GM19239 (cell line): ENCODE measurements at regions not wholly inside any gene's neighbourhood (a gene's known extent, or its start where the extent isn't known, plus 50 kb on each side); places are given as distances from the start of the nearest gene placed in this dataset.
"Not testable (repeated sequence)": the region's sequence is repeated elsewhere in the genome, so short reads cannot be mapped to it uniquely, and the experiment has no call there.

Source experiments
- DNase-seq: peaks from one replicate; pipeline ENCODE4 v3.0.0; 2011; ENCODE audit warnings: low spot score; ENCODE audit not compliant: insufficient read length
- FAIRE-seq: peaks from 2 replicates; lab custom pipeline; 2011; peaks lifted over from hg19 to GRCh38; lab: Jason Lieb, UNC

DNA sequence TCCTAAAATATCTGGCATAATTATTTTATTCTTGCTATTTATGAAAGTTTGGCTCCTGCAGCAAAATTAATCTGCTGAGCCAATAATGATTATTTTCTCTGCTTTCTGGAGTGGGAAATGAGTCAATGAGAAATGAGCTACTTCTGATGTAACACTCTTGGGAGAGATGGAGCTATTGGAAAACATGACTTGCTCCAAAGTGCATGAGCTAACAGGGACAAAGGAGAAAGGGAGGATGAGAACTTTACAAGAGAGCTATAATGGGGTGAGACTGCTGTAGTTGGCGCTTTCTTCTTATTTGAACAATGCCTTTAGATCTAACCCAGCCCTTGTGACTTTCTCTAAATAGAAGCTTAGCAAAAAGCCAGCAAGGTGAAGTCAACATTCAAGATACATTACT, 615.1 kb downstream of the ANKRD50 start:
- DNase-seq (no peak), FAIRE-seq (no peak)

GRCh38 chr4:124104101-124104500, 608.4 kb downstream of the ANKRD50 start:
- DNase-seq (no peak), FAIRE-seq (no peak)

- no peak for FAIRE-seq
- DNase-seq, result no peak
Observed at GRCh38 chr4:124104628-124105027, 607.9 kb downstream of the ANKRD50 start.

DNA sequence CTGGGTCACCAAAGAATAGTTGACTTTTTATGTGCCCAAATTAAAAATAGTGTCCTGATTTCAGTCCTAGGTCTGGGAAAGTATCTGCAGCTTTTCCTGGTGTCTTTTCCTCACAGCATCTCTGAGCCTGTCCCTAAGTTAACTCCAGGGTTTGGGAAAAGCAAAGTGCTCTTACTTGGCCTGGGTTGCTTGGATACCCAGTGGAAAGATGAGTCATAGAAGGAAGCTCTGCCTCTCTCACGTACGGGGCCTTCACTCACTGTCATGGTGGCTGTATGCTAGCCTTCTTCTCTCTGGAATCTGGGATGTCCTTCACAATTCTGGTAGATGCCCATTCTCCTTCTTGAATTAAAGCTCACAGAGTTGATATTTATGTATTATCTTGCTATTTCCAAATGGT, 607.3 kb downstream of the ANKRD50 start:
- DNase-seq (no peak), FAIRE-seq (no peak)

GRCh38 chr4:124111411-124111810, 601.1 kb downstream of the ANKRD50 start:
- FAIRE-seq (no peak), DNase-seq (no peak)

DNA sequence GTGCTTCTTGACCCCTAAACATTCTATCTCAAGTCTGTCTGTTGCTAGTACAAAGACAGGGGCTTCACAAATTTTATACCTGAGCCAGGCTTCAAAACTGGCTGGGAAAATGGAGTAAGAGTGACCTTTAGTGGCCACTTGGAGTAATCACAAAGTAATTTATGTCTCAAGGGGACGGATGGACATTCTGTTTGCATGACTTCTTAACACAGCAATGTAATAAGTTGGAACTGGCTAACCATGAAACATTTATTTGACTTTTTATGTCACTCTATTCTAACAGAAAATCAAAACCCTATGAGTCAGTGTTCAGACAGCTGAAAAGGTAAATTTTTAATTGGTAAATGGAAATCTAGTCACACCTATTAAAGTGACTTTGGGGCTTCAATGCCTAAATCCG, 600.6 kb downstream of the ANKRD50 start:
- no peak for FAIRE-seq
- DNase-seq, result no peak

- no peak for FAIRE-seq
- DNase-seq, result no peak
Observed at GRCh38 chr4:124118061-124118460, 594.5 kb downstream of the ANKRD50 start.

DNA sequence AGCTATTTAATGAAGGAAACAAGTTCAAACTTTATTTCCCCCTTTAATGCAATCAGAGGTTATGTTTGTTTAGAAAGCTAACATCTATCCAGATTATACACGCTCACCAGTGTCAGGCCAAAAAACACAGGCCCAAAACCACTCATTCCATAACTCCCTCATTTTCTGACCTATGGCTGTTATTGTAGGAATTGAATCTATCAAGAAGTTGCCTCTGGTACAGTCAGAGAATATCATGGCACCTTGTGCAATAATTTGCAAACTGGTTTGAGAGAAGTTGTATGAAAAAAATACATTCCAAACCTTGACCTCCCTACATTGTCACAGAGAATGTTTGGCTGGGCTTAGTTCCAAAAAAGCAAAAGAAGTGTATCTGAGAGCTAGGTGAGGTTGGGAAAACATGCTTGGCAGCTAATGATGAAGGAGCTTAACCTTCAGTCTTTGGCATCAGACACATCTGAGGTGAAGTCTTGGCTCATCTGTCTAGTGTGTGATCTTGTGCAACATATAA, 591.0 kb downstream of the ANKRD50 start:
- DNase-seq (no peak), FAIRE-seq (no peak)

- DNase-seq (no peak), FAIRE-seq (no peak)
Observed at GRCh38 chr4:124123181-124123580, 589.4 kb downstream of the ANKRD50 start.

DNA sequence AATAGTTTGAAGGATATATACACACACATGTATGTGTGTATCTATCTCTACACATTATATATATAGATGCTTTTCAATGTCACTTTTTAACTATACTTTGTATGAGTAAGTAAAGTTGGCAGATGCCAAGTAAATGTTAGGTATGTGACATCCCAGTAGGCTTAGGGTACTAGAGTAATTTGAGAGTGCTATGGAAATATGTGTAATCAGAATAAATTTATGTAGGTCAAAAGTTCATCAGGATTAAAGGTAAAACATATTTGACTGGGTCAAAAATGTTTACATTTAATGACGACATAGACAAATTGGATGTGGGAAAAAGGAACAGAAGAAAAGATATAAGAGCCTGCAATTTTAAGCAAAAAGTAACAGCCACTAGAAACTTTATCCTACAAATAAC, 588.8 kb downstream of the ANKRD50 start:
- no peak for FAIRE-seq
- no peak for DNase-seq

DNA sequence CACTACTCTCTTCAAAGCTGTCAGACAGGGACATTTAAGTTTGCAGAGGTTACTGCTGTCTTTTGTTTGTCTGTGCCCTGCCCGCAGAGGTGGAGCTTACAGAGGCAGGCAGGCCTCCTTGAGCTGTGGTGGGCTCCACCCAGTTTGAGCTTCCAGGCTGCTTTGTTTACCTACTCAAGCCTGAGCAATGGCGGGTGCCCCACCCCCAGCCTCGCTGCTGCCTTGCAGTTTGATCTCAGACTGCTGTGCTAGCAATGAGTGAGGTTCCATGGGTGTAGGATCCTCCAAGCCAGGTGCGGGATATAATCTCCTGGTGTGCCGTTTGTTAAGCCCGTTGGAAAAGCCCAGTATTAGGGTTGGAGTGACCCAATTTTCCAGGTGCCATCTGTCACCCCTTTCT, 581.2 kb downstream of the ANKRD50 start:
- DNase-seq, FAIRE-seq: not testable (repeated sequence)

- FAIRE-seq, result no peak
- DNase-seq, result no peak
Observed at GRCh38 chr4:124132161-124132560, 580.4 kb downstream of the ANKRD50 start.

GRCh38 chr4:124133753-124134152, 578.8 kb downstream of the ANKRD50 start:
- DNase-seq (no peak), FAIRE-seq (no peak)

- DNase-seq (no peak), FAIRE-seq (no peak)
Observed at GRCh38 chr4:124135409-124135813, 577.1 kb downstream of the ANKRD50 start.

DNA sequence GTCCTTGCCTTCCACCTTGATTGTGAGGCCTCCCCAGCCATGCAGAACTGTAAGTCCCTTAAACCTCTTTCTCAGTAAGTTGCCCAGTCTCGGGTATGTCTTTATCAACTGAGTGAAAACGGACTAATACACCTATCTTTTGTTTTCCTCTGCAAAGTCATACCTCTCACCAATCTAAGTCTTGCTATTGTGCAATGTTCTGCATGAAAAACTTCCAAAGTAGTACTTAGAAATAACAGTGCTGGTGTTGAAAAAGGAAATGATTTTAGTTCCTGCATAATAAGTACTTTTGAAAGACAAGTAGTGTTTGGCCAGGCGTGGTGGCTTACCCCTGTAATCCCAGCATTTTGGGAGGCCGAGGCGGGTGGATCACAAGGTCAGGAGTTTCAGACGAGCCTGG, 573.5 kb downstream of the ANKRD50 start:
- DNase-seq, result no peak
- no peak for FAIRE-seq

GRCh38 chr4:124143632-124144031, 568.9 kb downstream of the ANKRD50 start:
- no peak for DNase-seq
- no peak for FAIRE-seq

- DNase-seq, result no peak
- FAIRE-seq, result no peak
Observed at GRCh38 chr4:124144238-124144654, 568.3 kb downstream of the ANKRD50 start.

DNA sequence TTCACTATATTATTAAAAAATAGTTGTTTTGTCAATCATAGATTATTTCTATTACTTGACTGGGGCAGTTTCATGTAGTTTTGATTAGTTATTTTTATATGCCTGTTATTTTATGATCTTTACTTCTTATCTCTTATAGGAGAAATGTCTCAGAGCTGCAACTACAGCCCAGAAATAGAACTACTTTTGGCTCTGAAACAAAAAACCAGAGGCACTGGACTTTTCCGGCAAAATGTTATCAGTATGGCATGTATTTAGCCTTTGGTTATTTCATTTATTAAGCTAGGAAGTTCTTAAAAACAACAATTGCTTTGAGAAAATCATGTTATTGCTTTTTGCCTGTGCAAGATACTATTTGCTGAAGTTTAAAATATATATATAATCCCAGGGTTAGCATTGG, 566.5 kb downstream of the ANKRD50 start:
- DNase-seq (no peak), FAIRE-seq (no peak)

DNA sequence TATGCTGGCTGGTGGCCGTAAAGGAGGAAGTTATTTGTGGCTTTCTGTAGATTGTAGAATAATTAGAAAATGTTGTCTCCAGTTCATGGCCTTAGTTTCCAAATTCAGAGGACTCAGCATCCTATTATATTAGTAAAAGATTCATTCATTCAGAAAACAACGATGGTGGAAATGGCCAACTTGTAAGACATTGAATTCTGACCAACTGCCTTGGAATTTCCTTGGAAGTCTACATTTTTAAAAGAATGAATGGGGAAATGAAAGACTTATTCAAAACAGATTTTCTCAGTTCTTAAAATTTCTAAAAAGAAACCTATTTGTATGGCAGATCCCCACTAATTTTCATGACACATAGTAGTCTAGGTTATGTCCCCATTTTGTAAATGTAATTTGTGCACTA, 561.5 kb downstream of the ANKRD50 start:
- DNase-seq, result no peak
- FAIRE-seq, result no peak

DNA sequence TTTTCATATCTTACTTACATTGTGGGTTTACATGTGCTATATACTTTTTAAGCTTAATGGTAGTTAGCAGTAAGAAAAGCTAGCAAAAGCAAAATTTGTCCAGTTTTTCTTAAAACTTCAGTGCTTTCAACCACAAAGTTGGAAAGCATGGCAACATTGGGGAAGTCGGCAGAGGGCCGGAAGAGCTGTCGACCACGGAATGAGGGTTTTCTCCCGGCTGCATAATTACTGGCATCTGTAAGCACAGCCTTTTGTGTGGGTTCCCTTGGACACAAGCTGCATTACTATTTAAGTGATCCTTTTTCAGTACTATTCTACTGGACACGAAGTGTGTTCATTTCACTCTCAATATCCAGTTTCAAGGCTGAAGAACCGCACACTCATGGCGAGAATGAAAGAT, 560.4 kb downstream of the ANKRD50 start:
- DNase-seq (no peak), FAIRE-seq (no peak)

DNA sequence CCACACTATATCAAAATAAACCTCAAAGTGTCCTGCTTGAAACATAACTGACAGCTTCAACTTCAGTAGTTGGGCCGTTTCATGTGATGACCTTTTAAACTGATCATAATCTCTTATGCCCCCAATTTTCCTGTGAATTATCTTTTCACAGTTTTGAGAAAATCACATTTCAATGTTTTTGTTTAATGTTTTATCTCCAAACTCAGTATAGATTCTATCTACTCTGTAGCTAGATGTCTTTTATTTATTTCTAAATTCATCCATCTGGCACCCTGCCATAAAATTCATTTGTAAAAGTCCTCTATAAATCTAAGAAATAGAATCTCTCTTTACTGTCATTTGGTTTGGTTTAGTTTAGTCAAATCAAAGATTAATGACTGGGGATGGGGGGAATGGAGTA, 557.3 kb downstream of the ANKRD50 start:
- DNase-seq (no peak), FAIRE-seq (no peak)

- DNase-seq (no peak), FAIRE-seq (no peak)
Observed at GRCh38 chr4:124157396-124158083, 555.0 kb downstream of the ANKRD50 start.
